ENCODE measurements at regions not wholly inside any gene's neighbourhood (a gene's known extent, or its start where the extent isn't known, plus 50 kb on each side); places are given as distances from the start of the nearest gene placed in this dataset.
"Not testable (repeated sequence)": the region's sequence is repeated elsewhere in the genome, so short reads cannot be mapped to it uniquely, and the experiment has no call there.

DNA sequence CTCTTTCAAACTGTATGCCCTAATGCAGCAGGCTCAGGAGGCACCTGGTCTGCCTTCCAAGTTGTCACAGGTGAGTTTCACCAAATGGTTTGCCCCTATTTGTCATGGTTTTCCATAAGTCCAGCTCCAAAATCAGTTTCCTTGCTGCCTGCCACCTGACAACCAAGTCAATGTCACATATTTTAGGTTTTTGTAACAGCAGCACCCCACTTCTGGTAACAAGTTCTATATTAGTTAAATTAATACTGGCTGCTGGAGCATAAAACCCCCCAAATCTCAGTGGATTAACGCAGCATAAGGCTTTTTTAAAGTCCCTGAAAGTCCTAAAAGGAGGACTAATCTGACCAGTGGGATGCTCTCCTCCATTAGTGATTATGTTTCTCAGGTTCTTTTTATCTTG lies 200.7 kb downstream of the RRAGC start:
- DNase-seq: no peak

DNA sequence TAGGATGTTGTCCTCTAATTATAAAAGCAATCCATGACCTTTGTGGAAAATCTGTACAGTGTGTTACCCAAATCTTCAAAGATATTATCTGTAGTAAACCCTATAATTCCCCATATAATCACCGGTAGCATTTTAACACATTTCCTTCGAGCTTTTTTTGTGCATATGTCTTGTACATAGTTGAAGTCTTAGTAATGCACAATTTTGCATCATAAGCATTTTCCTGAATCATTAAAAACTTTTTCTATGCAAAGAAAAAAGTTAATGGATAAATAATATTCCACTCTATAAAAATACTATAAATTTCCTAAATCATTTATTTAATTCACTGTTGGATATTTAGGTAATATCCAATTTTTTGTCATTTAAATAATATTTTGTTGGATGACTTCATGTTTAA lies 201.7 kb downstream of the RRAGC start:
- DNase-seq: no peak

DNA sequence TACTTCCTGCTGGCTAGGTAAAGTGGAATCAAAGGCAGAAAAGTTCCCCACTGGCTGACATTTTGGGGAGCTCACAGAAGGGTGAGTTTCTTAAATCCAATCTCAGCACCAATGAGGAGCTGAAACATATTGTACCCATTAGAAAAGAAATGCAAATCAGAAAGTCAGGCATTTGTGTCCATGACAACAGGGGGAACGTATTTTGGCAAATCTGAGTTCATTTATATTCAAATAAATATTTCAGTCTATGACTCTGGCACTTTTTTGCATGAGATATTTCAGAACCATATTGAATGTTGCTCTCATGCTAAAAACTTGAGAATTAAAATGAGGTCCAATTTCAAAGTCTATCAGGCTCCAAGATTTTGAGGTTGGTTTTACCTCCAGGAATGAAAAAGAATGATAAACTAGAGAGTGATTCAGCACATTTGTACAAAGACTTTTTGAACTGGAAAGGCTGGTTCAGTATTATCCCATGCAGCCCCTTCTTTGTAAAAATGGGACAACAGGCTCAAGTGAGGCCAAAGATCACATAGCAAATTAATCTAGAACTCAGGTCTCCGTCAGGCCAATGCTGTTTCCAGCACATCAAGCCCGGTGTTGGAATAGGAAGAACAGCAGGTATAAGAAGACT lies 202.2 kb downstream of the RRAGC start:
- DNase-seq: no peak

DNA sequence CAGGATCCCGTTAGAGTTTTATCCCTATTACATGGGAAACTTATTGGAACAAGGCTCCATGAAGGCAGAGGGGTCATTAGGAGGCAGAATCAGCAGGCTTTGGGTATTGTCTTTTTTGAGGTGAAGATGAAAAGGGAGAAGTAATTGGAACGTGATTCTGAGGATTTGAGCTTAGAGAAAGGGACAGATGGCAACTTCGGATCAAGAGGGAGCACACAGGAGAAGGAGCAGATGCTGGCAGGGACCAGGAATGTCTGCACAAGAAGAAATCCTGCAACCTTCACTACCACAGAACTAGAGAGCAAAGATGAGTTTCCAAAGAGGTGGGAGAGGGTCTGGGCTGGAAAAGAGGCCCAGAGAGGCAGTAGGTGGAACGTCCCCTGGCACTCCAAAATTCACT lies 202.8 kb downstream of the RRAGC start:
- no peak for DNase-seq

DNA sequence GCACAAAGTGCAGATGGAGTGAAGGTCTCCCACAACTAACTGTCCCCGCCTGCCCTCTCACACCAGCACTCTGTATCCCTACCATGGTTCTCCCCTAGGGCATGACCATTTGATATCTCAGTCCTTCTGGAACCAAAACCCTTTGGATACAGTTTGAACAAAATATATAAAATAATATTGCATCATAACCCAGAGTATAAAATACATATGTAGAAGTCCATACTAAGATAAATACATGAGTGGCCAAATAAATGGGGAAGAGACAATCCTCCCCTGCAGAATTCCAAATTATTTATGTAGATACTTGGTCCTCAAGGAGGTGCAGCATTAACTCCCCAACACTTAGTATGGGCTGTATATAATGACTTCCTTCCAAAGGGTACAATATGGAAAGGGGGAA lies 207.4 kb downstream of the RRAGC start:
- DNase-seq: no peak

DNA sequence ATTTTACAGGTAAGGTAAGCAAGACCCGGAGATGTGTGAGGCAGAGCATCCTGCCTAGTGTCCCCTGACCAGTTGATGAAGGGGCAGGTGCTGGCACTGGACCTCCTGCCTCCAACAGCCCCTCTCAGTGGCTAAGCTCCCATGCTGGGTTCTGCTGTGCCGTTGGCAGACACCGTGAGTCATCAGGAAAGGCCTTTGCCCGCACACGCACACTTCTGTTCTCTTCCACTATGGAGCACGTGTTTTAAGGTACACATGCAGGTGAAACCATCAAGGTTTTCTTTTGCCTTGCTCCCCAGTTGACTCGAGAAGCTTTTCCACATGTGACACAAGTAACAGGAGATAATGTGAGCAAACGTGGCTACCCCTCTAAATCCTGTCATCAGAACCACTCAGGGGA lies 207.9 kb downstream of the RRAGC start:
- no peak for DNase-seq

DNA sequence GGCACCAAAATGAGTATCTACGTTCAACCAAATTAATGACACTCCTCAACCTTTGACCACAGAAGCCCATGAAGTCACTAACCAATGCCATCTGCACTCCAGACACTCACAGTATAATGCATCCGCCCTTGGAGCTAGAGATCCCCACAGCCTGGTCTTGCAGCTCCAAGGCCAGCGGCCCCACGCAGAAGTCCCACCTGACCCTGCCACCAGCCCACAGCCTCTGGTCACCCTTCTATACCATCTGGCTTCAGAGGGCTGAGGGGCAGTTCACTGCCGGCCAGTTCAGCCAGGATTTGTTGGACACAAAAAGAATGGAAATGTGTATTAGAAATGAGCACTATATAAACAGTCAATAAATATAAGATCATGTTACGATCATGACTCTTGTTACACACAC lies 211.2 kb downstream of the RRAGC start:
- DNase-seq: no peak

DNA sequence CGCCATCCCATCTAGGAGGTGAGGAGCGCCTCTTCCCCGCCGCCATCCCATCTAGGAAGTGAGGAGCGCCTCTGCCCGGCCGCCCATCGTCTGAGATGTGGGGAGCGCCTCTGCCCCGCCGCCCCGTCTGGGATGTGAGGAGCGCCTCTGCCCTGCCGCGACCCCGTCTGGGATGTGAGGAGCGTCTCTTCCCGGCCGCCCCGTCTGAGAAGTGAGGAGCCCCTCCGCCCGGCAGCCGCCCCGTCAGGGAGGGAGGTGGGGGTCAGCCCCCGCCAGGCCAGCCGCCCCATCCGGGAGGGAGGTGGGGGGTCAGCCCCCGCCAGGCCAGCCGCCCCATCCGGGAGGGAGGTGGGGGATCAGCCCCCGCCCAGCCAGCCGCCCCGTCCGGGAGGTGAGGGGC lies 212.2 kb downstream of the RRAGC start:
- not testable (repeated sequence) for DNase-seq

DNA sequence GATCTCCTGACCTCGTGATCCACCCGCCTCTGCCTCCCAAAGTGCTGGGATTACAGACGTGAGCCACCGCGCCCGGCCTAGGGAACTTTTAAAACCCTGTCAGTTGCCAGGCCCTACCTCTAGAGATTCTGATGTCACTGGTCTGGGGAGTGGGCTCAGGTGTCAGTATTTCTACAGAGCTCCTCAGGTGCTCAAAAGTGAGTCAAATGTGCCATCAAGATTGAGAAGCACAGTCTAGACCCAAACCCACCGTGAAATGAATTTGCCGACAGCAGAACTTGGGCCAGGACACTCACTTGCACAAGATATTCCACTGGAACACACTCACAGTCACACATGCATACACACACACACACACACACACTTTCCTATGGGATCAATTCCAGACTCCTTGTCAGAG lies 215.5 kb downstream of the RRAGC start:
- no peak for DNase-seq

DNA sequence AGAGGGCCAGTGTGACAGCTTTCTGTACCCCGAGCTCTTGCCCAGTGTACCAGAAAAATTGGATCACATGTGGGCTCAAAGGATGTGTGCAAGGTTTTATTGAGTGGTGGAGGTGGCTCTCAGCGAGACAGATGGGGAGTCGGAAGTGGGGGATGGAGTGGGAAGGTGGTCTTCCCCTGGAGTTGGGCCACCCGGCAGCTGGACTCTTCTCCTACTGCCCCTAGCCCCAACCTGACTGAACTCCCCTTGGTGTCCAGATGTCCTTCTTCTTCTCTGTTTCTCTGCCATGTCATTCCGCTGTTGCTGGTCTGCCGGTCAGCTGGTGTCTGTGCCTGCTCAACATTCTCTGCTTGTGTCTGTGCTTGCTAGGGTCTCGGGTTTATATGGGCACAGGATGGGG lies 217.9 kb downstream of the RRAGC start:
- no peak for DNase-seq

DNA sequence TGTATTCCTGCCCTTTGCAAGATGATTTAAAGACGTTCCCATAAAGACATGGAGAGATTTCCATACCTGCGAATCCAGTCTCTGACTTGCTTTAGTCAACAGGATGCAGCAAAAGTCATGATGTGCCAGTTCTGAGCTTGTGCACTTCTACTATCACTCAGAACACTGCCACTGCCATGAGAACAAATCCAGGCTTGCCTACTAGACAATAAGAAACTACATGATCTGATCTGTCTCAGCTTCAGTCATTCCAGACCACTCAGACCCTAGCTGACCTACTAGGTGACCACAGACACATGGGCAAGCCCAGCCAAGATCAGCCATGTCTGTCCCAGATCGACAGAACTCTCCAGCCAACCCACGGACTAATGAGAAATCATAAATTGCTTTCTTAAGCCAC lies 219.2 kb downstream of the RRAGC start:
- DNase-seq: no peak

DNA sequence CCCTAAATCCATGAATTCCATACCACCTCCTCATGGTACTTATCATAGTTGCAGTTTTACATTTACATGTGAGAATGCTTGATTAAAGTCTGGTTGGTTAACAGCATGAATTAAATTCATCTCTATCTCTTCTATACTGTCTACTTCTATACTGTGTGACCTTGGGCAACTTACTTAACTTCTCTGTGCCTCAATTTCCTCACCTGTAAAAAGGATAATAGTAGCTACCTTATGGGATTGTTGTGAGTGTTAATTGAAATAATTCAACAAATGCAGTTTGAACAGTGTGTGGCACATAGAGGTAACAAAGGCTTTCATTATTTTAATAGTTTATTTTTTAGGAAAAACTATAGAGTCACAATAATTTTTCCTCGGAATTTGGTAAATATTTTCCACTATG lies 231.3 kb downstream of the RRAGC start:
- DNase-seq: no peak

DNA sequence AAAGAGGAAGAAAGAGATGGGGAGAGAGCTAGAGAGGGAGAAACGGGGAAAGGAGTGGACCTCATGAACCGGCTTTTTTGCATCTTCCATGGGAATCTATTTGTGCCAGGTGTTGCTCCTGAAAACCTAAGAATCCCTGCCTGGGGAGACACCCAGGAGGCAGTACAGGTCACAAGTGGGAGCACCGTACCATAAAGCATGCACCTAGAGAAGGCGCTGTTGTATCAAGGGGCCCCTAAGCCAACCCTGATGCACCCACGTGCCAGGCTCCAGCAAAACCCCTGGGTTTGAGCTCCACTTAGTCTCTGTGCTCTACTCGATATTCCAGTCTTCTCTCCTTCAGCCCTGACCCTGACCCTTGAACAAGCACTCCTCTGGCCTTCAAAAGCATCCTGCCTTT lies 233.6 kb downstream of the RRAGC start:
- no peak for DNase-seq

DNA sequence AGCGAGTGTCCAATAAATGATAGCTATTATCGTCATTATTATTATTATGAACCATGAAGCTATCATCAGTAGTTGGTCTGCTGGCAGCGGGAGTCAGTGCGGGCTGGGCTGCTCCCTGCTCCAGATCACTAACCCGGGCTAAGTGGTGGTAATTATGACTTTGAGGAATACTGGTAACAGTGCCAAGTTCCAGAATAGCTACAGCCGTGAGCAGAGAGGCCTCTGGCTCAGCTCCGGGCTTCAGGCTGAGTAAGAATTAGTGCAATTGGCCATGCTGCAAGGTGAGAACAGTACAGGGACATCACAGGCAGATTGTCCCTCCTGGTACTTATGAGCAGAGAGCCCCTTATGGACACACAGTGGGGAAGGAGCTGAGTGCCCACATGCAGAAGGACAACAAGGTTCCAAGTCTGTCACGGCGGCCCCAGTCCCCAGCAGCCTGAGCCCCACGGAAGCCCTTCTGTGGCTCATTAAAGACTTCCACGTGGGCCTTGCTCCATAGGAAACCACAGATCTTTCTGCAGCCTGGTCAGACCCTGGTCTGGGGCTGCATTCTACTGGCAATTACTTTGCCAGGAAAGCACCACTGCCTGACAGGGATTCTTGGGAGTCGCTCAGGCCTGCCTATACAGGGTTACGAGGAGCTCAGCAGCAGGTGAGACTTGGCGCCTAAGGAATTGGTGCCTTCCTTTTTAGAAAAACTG lies 235.1 kb downstream of the RRAGC start:
- DNase-seq: no peak

DNA sequence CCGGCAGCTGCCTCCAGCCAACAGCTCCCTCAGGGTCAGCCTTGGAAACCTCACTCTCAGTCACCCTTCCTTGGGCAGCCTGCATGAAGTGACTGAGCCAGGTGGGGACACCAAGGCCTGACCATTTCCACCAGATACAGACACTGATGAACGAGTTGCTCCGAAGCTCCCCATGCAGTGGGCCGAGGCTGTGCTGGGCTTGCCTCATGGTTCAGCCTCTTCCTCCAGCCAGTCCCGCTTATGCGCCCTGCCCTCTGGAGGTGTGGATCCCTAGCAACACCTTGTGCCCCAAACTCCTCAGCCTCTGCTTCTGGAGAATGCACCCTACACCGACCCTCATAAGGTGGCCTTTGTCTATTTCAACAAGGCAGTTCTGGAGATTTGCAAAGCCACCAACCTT lies 236.0 kb downstream of the RRAGC start:
- no peak for DNase-seq

DNA sequence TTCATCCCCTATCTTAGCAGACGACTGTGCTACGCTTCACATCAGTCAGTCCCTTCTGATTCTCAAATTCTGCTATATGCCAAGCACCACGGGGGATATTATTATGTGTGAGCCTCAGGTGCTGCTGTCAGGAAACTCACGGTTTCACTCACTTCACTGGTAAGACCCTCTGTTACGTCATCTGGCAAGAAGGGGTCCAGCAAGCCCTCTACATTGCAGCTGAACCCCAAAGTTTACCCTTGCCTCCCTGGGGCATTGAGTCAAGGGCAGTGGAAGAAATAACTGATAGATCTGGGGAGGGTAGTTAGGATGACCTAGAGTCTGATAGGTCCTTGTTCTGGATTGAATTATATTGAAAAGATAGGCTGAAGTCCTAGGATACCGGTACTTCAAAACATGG lies 237.4 kb downstream of the RRAGC start:
- no peak for DNase-seq

DNA sequence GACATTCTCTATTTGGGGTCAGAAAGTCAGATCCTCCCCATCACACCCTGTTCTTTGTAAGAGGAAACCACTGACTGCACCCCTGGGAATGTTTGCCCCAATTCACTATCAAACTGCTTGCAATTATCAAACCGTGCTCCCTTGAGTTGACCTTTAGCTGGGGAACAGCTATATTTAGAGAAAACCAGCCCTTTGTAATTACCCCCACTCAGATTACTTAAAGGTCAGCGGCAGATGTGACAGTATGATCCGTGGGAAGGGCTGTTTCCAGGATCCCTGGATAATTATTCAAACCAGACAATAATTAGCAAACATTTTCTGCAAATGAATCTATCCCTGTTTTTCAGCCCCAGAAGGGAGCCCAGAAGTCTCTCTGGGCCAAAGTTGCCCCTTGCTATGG lies 242.7 kb downstream of the RRAGC start:
- DNase-seq: no peak

DNA sequence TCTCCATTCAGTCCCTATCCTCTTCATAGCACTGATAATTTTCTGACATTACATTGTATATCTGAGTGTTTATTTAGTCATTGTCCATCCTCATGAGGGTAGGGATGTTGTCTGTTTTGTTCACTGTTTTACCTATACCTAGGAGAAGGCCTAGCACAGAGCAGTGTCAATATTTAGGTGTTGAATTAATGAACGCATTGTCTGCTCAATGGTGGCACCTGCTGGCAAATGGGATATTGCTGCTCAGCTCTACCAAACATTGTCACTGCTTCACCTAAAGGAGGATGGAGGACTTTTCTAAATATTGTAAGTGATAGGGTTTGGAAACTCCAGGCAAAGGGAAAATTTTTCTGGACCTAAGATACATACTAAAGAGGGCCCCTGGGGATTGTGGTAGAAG lies 243.9 kb downstream of the RRAGC start:
- DNase-seq: no peak

DNA sequence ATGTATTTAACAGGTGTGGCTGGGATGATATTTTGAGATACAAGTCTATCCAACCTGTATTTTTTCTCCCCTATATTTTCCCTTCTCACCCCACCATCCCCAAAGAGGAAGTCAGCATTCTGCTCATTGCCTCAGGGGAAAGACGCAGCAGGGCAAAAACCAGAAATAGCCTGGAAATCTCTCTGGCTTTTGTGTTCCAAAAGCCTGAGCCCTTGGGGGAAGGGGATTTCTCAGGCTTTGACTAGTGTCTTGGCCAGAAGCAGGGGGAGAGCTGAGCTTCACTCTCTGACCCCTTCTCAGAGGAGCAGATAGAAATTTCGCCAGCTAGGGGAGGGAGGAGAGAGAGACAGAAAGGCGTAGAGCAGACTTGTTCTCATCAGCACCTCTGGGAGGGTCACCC lies 244.7 kb downstream of the RRAGC start:
- no peak for DNase-seq

DNA sequence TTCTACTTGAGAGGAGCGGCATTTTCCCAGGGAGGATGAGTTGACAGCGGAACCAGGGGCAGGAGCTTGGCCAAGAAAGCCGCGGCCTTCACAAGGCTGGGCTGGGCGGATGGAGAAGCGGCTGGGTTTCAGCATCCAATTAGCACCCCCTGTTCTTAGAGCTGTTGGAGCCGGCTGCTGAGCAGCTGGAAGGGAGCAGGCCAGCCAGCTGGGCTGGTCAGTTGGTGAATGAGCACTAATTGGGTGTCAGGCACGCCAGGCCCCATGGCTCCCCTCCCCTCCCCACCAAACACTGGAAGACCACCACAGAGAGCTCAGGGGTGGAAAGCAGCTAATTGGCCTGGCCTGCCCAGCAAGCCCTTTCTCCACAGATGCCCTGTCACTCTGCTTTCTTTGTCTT lies 245.6 kb downstream of the RRAGC start:
- no peak for DNase-seq

DNA sequence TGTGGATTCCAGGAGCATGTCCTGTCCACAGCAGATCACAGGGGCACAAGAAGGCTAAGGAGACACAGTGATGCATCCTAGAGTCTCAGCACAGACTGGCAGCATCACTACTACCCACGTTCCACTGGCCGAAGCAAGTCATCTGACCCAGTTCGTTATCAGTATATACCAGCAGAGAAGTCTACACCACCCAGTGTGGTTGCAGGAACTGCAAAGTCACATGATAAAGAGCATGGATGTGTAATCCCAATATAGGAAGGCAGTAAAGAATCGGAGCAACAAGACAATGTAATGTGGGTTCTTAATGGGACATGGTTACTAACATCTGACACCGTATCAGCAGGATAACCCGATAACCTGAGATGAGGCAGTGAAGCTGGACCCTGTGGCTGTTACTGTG lies 246.6 kb downstream of the RRAGC start:
- DNase-seq: no peak

DNA sequence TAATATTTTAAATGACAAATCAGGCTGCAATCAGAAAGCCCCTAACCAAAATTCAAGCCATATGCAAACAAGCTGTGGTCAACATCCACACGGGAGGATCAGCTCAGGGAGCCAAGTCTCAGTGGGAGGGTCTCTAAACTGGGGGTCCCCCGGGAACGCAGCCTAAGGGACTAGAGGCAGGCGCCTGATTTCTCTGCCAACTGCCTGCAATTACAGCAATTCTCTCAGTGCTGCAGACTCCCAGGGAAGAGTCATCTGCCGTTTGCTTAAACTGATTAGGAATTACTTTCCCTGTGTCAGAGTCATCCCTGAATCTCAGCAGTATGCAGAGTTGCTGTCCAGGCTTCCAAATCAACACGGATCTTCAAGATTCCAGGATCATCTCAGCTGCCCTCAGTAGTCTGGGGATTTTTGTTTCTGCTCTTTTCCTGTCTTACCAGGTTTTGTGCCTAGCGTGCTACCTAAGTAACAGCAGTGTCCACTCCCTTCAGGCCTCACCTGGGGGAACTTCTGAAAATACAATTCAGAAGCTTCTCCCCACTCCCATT lies 247.8 kb downstream of the RRAGC start:
- no peak for DNase-seq

DNA sequence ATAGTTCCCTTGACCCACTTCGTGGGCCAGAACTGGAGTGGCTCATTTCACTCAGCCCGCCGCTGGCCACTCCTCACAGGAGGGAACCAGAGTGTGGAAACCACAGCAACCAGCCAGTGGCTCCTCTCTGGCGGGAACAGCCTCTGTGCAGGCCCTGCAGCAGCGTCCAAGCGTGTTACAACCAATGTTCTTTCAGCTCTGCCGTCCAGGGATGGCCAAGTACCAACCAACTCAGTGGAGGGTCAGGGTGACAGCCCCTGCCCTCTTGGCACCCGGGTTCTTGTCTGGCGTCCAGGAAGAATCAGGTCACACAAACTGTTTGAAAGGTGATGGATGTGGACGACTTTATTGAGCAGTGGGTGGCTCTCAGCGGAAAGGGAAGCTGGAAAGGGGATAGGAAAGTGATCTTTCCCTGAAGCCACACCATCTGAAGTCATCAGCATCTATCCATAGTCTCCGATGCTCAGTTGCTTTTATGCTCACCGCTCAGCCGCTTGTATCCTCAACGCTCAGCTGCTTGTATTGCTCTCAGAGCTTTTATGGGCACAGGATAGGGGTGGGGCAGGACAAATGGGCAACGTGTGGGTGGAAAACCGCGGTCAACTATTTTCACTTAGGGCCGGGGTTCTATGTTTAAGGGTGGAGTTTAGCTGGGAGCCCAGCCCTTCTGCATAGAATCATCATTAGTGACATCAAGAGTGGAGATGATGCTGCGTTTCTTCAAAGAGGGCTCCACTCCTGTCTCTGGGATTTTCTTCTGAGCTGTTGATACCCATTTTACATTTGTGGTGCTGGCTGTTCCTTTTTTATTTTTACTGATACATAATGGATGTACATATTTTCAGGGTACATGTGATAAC lies 250.2 kb downstream of the RRAGC start:
- DNase-seq: peak in 2 of 14 donors; percentile 6 to 24

Measured in C1 segment of cervical spinal cord (tissue), 14 donors.